SU-DHL-6 (cell line): ENCODE measurements at regions not wholly inside any gene's neighbourhood (a gene's known extent, or its start where the extent isn't known, plus 50 kb on each side); places are given as distances from the start of the nearest gene placed in this dataset.

Experiments used
- EZH2phosphoT487 ChIP-seq: fragments of 200-600 bp; sonication (generic), shearing (Covaris generic); conservative IDR thresholded peaks from 2 replicates; pipeline ENCODE4 v1.6.1; 2018; ENCODE audit warnings: mild to moderate bottlenecking, antibody characterized with exemption, low read length, moderate library complexity, mixed read lengths
- TF ChIP-seq, protein P1 (sequence below): fragments of 200-600 bp; sonication (generic); IDR thresholded peaks from one replicate; pipeline ENCODE4 v1.5.1; 2017; ENCODE audit warnings: antibody characterized with exemption, mild to moderate bottlenecking, low read length, moderate library complexity; ENCODE audit not compliant: insufficient read depth, poor library complexity, severe bottlenecking

DNA sequence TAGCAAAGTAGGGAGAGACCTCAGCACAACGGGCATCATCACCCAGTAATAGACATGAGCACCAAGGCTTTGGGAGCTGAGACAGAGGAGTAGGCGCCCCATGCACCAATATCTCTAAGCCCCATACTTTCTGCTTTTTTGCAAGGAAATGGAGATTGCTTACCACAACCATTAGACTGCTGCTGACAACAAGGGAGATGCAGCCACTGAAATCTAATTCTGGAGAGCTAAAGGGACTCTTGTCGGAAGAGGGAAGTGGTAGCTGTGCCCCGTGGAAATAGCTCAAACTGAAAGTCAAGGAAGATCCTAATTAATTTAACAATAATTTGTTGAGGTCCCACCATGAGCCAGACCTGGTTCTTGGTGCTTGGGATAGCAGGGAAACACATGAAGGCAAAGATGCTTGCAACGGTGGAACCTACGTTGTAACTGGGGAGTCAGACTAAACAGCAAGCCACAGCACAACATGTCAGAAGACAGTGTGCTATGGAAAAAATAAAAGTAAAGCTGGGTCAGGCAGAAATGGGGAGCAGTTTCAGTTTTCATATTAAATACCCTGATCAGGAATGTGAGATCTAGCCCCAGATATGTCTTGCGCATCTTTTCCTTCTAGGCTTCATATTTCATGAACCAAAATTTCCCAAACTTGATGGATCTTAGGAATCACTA is 1131.0 kb downstream of the BCL11B start:
- TF ChIP-seq, protein P1, sequence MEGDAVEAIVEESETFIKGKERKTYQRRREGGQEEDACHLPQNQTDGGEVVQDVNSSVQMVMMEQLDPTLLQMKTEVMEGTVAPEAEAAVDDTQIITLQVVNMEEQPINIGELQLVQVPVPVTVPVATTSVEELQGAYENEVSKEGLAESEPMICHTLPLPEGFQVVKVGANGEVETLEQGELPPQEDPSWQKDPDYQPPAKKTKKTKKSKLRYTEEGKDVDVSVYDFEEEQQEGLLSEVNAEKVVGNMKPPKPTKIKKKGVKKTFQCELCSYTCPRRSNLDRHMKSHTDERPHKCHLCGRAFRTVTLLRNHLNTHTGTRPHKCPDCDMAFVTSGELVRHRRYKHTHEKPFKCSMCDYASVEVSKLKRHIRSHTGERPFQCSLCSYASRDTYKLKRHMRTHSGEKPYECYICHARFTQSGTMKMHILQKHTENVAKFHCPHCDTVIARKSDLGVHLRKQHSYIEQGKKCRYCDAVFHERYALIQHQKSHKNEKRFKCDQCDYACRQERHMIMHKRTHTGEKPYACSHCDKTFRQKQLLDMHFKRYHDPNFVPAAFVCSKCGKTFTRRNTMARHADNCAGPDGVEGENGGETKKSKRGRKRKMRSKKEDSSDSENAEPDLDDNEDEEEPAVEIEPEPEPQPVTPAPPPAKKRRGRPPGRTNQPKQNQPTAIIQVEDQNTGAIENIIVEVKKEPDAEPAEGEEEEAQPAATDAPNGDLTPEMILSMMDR: no peak
- no peak for TF ChIP-seq EZH2phosphoT487
